Mesodermal cell (in vitro differentiated cells): ENCODE measurements at regions not wholly inside any gene's neighbourhood (a gene's known extent, or its start where the extent isn't known, plus 50 kb on each side); places are given as distances from the start of the nearest gene placed in this dataset.

Experiments used
- H3K27ac ChIP-seq: 2 replicates; pipeline ENCODE4 v1.7.0; 2013; ENCODE audit warnings: mild to moderate bottlenecking, low read depth, low read length, moderate library complexity; ENCODE audit not compliant: severe bottlenecking
- H3K36me3 ChIP-seq: 2 replicates; pipeline ENCODE4 v1.7.1; 2013; ENCODE audit warnings: mild to moderate bottlenecking, low read length, moderate library complexity; ENCODE audit not compliant: control insufficient read depth, insufficient read depth
- H3K4me1 ChIP-seq: one replicate; pipeline ENCODE4 v1.7.1; 2013; ENCODE audit warnings: mild to moderate bottlenecking, low read length; ENCODE audit not compliant: insufficient read depth, control insufficient read depth, poor library complexity, severe bottlenecking
- H3K4me3 ChIP-seq: 2 replicates; pipeline ENCODE4 v1.7.0; 2013; ENCODE audit warnings: low read length, control low read depth, mild to moderate bottlenecking; ENCODE audit not compliant: insufficient read depth, poor library complexity, severe bottlenecking; ENCODE audit errors: extremely low read depth
- H3K9me3 ChIP-seq: 2 replicates; pipeline ENCODE4 v1.7.1; 2013; ENCODE audit warnings: mild to moderate bottlenecking, low read length, moderate library complexity; ENCODE audit not compliant: control insufficient read depth
- WGBS, 2 experiments: methylation state at CpG; one replicate each; pipeline ENCODE4 v1.1.5; 2013; ENCODE audit warnings: missing lambda C conversion rate in 2 of 2; ENCODE audit not compliant: insufficient coverage in 2 of 2; 5-methylcytosine and 5-hydroxymethylcytosine counted together

DNA sequence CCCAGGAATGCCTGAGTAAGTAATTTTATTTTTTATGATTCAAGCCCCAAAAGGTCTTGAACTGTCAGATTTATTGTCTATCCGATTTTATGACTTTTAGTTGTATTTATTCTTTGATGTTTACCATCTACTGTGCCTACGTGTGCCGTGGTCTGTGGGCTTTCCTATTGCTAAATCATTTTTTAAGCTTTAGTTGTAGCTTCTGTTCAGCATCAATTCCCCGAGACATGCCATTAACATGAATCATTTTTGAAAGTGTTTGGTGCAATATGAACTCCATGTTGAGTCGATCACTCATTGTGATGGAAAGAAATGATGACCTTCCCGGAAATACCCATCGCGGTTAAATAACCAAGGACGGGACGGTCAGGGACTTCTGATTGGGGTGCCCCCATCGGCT, 268.7 kb upstream of the THRB start:
- WGBS, 2 experiments: 93 to 100% methylated on average over 3 to 7 of the region's 11 CpGs
- H3K4me1 ChIP-seq: no peaks in the 10 kb centered on the region
- H3K9me3 ChIP-seq: no peaks in the 10 kb centered on the region
- no peaks in the 10 kb centered on the region for H3K36me3 ChIP-seq
- H3K27ac ChIP-seq: no peak overlapping the region
- no peak overlapping the region for H3K4me3 ChIP-seq

GRCh38 chr3:24764236-24764915, 269.7 kb upstream of the THRB start:
- no peak overlapping the region for H3K4me3 ChIP-seq
- H3K9me3 ChIP-seq: no peaks in the 10 kb centered on the region
- no peaks in the 10 kb centered on the region for H3K4me1 ChIP-seq
- H3K27ac ChIP-seq: no peak overlapping the region
- no peaks in the 10 kb centered on the region for H3K36me3 ChIP-seq
- WGBS, 2 experiments: no CpG with 5 or more reads among the region's 3 CpGs

GRCh38 chr3:24765399-24765798, 270.7 kb upstream of the THRB start:
- Histone ChIP-seq H3K4me3 (no peak overlapping the region), H3K9me3 (no peaks in the 10 kb centered on the region), H3K36me3 (no peaks in the 10 kb centered on the region), H3K4me1 (no peaks in the 10 kb centered on the region), H3K27ac (no peak overlapping the region)

DNA sequence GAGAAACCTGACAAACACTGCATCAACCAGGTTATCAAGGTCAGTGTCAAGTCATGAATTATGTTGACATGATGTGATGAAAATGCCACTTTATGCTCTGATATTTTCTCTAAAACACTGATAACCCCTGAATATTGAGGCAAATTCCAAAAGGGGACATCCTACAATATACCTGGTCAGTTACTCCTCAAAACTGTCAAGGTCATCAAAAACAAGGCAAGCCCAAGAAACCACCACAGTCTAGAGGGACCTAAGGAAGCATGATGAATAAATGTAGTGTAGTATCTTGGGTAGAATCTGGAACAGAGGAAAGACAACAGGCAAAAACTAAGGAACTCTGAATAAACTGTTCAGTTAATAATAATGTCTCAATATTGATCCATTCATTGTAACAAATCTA, 275.3 kb upstream of the THRB start:
- Histone ChIP-seq H3K4me1 (no peaks in the 10 kb centered on the region), H3K4me3 (no peak overlapping the region), H3K9me3 (no peaks in the 10 kb centered on the region), H3K27ac (no peak overlapping the region), H3K36me3 (no peaks in the 10 kb centered on the region)

DNA sequence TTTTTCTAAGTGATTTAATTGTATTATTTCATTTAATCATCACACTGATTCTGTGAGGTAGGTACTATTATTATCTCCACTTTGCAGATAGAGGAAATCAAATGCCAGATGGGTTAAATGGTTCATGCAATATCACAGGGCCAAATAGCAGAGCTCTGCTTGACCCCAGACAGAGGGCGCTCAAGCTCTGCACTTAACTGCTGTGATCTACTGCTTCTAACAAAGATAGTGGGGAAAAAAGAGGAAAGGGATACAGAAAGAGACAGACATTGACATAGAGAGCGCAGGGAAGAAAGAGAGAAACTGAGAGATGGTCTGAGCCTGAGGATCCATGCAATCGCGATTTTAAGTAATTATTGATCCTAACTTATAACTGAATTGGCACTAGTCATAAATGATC, 279.1 kb upstream of the THRB start:
- H3K4me1 ChIP-seq: no peaks in the 10 kb centered on the region
- no peaks in the 10 kb centered on the region for H3K9me3 ChIP-seq
- H3K36me3 ChIP-seq: no peaks in the 10 kb centered on the region
- no peak overlapping the region for H3K4me3 ChIP-seq
- no peak overlapping the region for H3K27ac ChIP-seq
- 0 to 56% methylated on average over 1 of the region's 4 CpGs for WGBS, 2 experiments

- H3K4me3 ChIP-seq: no peak overlapping the region
- no peaks in the 10 kb centered on the region for H3K36me3 ChIP-seq
- WGBS, 2 experiments: no CpG with 5 or more reads among the region's 2 CpGs
- no peaks in the 10 kb centered on the region for H3K4me1 ChIP-seq
- H3K9me3 ChIP-seq: peaks cover 10% of the 10 kb centered on the region
- H3K27ac ChIP-seq: no peak overlapping the region
These were observed 286.3 kb upstream of the THRB start for GRCh38 chr3:24780991-24781390.

DNA sequence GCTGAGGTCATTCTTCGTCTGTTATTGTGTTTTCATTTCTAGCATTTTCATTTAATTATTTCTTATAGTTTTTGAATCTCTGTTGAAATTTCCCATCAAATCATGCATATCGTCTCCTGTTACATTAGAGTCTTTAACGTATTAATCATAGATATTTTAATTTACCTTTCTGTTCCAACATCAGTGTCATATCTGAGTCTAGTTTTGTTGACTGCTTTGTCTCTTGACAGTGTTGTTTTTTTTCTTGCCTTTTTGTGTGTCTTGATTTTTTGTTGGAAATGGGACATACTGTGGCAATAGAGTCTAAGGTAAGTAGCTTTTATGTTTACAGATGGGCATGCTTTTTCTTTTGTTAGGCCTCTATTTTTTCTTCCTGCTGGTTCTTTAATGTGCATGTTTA, 286.8 kb upstream of the THRB start:
- WGBS, 2 experiments: no CpG with 5 or more reads among the region's 3 CpGs
- H3K36me3 ChIP-seq: no peaks in the 10 kb centered on the region
- no peaks in the 10 kb centered on the region for H3K4me1 ChIP-seq
- no peak overlapping the region for H3K4me3 ChIP-seq
- H3K27ac ChIP-seq: no peak overlapping the region
- peaks cover 10% of the 10 kb centered on the region for H3K9me3 ChIP-seq

DNA sequence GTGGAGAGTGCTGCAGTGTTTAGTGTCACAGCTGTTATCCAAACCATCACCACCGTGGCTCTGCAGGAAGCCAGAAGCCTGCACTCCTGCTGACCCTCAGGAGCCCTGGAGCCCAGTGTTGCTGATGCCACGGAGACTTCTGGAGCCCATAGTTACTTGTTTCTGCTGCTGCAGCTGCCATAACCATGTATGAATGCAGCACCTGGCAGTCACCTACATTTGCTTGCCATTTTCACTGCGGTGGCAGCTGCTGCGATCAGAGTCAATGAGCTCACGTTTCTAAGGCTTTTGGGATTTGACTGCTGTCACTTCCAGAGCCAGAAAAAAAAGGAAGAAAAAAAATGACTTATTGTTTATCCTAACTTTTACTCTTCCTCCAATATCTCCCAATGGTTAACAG, 299.2 kb upstream of the THRB start:
- Histone ChIP-seq H3K36me3 (no peaks in the 10 kb centered on the region), H3K4me1 (no peaks in the 10 kb centered on the region), H3K4me3 (no peak overlapping the region), H3K9me3 (no peaks in the 10 kb centered on the region), H3K27ac (no peak overlapping the region)
- 76 to 80% methylated on average over 3 to 5 of the region's 5 CpGs for WGBS, 2 experiments

GRCh38 chr3:24802614-24803013, 308.0 kb upstream of the THRB start:
- H3K4me1 ChIP-seq: no peaks in the 10 kb centered on the region
- H3K36me3 ChIP-seq: no peaks in the 10 kb centered on the region
- no peak overlapping the region for H3K27ac ChIP-seq
- WGBS, 2 experiments: 90 to 93% methylated on average over 2 of the region's 2 CpGs
- H3K4me3 ChIP-seq: no peak overlapping the region
- no peaks in the 10 kb centered on the region for H3K9me3 ChIP-seq

- Histone ChIP-seq H3K4me1 (no peaks in the 10 kb centered on the region), H3K9me3 (no peaks in the 10 kb centered on the region)
- no CpG with 5 or more reads among the region's 1 CpG for WGBS, 2 experiments
These were observed 309.4 kb upstream of the THRB start for GRCh38 chr3:24804095-24804494.

DNA sequence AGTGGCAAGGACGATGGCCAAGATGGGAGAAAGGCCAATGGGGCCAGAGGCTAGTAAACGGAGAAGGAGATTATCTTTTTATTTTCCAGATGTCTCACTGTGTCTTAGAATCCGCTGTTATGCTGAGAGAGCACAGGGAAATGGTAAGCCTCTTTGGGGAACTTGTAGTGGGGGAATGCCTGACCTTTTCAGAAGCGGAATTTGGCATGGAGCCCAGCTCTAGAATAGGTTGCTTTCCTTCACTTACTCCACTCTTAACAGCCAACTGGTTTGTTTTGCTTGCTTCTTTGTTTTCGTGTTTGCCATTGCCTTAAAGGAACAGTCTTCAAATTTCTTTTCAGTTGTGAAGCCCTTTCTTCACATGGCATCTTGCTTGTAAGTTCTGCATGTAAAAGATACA, 316.2 kb upstream of the THRB start:
- H3K27ac ChIP-seq: no peak overlapping the region
- WGBS, 2 experiments: 85 to 90% methylated on average over 4 of the region's 5 CpGs
- H3K36me3 ChIP-seq: no peaks in the 10 kb centered on the region
- no peak overlapping the region for H3K4me3 ChIP-seq
- no peaks in the 10 kb centered on the region for H3K9me3 ChIP-seq
- H3K4me1 ChIP-seq: no peaks in the 10 kb centered on the region

More at GRCh38 chr3:24804095-24804494, 309.4 kb upstream of the THRB start:
- Histone ChIP-seq H3K27ac (no peak overlapping the region), H3K36me3 (no peaks in the 10 kb centered on the region), H3K4me3 (no peak overlapping the region)
